HG03175 (cell line): ENCODE measurements at regions not wholly inside any gene's neighbourhood (a gene's known extent, or its start where the extent isn't known, plus 50 kb on each side); places are given as distances from the start of the nearest gene placed in this dataset.
"Not testable (repeated sequence)": the region's sequence is repeated elsewhere in the genome, so short reads cannot be mapped to it uniquely, and the experiment has no call there.

ENCODE experiments used
- ATAC-seq: cut with Tn5 transposase; IDR thresholded peaks from one replicate; pipeline ENCODE4 v1.9.1; 2021; ENCODE audit warnings: mild to moderate bottlenecking, moderate library complexity; ENCODE audit not compliant: unreplicated experiment

DNA sequence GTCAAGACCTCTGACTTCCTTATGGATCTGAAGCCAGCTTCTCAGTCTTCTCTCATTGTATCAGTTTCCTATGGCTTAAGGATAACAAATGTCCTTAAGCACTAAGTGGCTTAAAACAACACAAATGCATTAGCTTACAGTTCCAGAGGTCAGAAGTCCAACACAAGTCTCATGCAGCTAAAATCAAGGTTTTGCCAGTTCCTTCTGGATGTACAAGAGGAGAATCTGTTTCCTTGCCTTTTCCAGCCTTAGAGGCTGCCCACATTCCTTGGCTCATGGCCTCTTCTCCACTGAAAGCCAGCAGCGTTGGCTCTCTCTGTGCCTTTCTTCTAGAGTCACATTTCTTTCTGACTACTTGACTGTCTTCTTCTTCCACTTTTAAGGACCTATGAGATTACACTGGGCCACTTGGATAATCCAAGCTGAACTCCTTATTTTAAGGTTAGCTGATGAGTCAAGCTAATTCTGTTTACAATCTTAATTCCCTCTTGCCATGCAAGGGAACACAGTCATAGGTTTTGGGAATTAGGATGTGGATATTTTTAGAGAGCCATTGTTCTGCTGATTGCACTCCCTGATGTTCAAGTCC, 179.0 kb downstream of the BCAS1 start:
- no peak for ATAC-seq

DNA sequence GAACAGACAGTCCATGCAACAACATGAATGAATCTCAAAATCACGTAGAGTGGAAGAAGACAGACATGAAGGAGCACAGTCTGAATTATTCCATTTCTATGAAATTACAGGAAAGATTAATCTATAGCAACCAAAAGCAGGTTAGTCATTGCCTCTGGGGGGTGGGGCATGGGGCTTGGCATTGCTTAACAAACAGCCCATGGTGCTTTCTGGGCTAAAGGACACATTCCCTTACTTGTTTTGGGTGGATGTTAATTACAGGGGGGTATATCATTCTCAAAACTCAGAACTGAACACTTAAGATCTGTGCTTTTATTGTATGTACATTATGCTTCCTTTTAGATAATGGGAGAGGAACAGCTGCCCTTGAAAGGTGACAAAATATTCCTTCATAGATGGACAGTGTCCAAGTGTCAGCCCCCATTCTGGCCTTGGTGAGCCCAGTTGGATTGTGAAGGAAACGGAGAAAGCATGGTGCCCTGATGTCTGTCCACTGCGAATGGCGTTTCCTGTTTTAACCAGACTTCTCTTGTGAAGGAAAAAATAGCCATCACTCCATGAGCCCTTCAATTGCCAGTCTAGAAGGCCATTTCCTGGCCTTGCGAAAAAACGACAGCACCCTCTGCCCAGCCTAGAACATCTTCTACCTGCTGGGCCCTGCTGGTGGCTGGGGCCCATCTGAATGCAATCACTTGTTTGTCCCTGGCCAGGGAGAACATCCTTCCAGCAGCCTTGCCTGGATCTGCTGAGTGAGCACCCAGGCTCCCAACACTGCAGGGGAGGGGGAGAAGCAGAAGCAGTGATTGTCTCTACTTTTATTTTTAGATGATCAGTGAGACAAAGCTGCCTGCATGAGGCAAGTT, 179.7 kb downstream of the BCAS1 start:
- no peak for ATAC-seq

DNA sequence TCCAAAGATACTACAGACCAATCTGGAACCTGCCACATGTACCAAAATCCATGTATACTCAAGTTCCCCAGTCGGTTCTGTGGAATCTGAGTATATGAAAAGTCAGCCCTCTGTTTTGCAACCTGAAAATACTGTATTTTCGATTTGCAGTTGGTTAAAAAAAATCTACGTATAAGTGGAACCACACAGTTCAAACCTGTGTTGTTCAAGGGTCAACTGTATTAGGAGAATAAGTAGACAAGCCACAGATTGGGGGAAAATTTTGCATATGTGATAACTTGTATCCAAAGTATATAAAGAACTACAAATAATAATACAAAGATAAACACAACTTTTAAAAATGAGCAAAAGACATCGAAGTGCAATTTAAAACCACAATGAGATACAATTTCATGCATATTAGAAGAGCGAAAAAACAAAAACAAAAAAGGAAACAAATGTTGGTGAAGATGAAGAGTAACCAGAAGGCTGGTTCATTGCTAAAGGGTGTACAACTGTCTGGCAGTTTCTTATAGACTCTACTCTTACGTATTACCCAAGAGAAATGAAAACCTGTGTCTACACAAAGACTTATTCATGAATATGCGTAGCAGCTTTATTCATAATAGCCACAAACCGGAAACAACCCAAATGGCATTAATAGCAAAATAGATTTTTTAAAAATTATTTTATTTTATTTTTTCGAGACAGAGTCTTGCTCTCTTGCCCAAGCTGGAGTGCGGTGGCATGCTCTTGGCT, 180.8 kb downstream of the BCAS1 start:
- no peak for ATAC-seq

DNA sequence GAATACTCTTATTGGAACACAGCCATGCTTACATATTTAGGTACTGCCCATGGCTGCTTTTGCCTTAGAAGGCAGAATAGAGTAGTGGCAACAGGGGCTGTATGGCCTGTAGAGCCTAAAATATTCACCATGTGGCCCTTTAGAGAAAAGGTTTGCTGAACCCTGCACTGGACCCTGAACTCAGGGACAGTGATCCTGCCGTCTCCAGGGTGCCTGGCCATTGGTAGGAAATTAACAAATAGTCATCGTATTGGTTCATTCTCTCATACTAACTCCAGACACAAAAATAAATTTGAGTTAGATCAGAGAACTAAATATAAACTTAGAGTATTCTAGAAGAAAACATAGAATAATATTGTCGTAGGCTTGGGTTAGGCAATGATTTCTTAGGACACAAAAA, 181.4 kb downstream of the BCAS1 start:
- ATAC-seq: no peak

DNA sequence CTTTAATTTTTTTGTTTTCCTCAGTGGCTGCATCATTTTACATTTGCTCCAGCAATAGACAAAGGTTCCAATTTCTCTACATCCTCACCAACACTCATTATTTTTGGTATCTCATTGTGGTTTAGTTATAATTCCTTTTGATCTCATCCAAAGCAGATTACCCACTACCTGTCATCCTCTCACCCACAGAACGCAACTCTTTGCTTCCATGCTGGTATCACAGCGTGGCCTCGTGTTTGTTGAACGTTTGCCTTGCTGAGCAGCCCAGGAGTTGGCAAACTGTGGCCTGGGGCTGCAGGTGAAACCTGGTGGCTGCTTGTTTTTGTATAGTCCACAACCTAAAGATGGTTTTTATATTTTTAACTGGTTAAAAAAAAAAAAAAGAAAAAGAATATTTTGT, 181.9 kb downstream of the BCAS1 start:
- ATAC-seq: no peak

DNA sequence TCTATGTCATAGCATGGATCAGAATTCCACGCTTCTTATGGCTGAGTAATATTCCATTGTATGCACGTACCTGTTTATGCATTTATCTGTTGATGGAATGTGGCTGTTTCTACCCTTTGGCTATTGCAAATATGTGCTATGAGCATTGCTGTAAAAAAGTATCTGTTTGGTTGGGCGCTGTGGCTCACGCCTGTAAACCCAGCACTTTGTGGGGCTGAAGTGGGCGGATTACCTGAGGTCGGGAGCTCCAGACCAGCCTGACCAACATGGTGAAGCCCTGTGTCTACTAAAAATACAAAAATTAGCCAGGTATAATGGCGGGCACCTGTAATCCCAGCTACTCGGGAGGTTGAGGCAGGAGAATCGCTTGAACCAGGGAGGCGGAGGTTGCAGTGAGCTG, 182.4 kb downstream of the BCAS1 start:
- ATAC-seq: no peak

DNA sequence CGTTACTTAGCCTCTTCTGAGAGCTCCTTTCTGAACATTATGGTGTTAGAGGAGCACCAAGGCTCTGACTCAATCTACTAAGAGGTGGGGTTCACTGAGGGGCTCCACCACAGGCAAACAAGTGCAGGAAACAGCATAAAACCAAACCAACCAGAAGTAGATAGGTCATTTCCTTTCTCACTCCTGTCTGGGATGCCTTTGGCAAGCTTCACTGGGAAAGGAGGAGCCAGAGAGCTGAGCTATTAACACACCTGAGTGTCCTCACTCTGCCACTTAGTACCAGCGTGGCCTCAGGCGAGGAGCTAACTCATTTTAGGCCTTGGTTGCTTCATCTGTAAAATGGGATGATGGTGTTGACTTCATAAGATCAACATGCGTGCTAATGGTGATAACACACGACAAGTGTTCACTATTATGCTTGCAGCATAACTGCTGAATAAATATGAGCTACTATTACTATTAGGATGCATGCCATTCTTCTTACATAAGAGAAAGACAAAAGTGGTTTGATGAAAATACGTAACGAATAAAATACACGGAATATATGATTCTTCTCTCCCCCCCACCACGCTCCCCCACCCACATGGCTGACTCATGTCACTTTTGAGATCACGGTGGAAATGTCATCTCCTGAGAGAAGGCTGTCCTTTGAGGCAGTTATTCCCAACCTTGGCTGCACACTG, 185.4 kb downstream of the BCAS1 start:
- no peak for ATAC-seq

DNA sequence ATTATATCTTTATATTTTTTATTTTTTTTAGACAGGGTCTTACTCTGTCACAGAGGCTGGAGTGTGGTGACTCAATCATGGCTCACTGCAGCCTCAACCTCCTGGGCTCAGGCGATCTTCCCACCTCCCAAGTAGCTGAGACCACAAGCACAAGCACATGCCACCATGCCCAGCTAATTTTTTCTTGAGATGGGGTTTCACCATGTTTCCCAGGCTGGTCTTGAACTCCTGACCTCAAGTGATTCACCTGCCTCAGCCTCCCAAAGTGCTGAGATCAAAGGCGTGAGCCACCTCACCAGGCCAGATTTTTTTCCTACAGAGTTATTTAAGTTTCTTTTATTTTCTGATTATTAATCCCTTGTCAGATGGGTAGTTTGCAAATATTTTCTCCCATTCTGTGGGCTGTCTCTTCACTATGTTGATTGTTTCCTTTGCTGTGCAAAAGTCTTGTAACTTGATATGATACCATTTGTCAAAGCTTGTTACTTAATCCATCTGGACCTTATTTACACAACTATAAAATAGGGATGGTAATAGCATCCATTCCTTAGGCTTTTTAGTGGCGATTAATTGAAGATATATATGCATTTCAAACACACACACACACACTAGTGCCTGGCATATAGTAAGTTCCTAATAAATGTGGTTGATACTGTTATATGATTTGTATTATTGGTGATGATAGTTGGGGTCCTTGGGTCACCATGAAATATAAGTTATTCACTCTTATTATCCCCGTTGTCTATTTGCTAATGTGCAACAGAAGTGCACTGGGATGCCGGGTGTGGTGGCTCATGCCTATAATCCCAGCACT, 187.1 kb downstream of the BCAS1 start:
- ATAC-seq: no peak

DNA sequence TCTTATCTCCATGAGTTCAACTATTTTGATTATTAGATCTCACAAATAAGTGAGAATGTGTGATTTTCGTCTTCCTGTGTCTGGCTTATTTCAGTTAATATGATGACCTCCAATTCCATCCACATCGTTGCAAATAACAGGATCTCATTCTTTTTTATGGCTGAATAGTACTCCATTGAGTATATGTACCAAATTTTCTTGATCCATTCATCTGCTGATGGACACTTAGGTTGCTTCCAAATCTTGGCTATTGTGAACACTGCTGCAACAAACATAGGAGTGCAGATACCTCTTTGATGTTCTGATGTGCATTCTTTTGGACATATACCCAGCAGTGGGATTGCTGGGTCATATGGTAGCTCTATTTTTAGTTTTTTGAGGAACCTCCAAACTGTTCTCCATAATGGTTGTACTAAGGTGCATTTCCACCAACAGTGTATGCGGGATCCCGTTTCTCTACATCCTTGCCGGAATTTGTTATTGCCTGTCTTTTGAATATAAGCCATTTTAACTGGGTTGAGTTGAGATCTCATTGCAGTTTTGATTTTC, 187.9 kb downstream of the BCAS1 start:
- ATAC-seq: not testable (repeated sequence)

DNA sequence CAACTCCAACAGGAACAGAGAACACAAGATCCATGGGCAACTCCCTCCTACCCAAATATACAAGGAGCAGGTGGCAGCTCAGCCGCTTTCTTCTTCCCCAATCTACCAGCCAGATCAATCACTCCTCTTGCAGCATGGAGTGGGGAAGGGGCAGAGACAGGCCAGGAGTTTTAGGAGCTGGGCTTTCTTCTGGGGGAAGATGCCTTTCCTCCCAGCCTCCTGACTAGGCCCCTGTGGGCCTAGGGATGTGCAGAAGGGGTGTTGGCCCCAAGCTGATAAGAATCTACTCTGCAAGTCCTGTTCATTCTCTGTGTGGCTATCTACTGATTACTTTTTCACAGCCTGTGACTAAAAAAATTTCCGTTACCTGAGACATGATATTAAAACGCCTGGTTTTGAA, 189.0 kb downstream of the BCAS1 start:
- no peak for ATAC-seq

DNA sequence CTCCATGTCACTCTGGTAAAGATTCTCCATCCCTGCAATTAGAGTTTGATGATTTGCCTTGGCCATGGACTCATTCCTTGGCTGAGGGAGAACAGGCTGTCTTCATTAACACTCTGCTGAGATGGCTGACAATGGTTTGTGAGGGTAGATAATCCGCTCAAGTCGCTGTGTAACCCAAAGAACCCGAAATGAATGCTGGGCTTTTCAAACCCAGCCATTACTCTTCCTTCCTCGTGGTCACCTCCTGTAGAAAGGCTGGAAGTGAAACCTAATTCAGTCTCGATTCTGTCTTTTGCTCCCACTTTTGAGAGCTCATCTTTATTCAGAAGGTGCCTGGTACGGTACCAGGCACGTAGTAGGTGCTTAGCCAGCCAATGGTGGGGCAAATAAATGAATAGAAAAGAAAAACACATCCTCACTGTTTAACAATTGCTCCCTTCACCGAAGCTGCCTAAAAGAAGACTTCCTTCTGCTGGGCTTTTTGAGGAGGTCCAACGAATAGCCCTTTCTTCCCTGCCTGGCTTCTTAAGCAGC, 190.2 kb downstream of the BCAS1 start:
- ATAC-seq: no peak

DNA sequence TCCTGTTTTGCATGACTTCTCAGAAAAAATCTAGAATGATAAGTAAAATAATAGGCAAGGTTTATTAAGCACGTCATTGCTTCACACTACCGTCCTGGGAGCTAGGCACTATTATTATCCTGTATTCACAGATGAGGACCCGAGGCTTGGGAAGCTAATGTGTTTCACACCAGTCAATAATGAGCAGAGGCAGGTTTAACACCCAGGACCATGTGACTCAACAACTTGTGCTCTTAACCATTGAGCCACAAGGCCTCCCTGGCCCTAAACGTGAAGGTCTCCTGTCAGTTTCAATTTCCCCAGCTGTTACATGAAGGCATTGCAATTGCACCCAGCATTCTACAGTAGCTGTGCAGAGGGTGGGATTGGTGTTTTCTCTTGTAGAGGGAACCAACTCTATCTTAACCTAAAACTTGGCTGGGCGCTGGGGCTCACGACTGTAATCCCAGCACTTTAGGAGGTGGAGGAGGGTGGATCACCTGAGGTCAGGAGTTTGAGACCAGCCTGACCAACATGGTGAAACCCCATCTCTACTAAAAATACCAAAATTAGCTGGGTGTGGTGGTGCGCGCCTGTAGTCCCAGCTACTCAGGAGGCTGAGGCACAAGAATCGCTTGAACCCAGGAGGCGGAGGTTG, 191.2 kb downstream of the BCAS1 start:
- no peak for ATAC-seq

DNA sequence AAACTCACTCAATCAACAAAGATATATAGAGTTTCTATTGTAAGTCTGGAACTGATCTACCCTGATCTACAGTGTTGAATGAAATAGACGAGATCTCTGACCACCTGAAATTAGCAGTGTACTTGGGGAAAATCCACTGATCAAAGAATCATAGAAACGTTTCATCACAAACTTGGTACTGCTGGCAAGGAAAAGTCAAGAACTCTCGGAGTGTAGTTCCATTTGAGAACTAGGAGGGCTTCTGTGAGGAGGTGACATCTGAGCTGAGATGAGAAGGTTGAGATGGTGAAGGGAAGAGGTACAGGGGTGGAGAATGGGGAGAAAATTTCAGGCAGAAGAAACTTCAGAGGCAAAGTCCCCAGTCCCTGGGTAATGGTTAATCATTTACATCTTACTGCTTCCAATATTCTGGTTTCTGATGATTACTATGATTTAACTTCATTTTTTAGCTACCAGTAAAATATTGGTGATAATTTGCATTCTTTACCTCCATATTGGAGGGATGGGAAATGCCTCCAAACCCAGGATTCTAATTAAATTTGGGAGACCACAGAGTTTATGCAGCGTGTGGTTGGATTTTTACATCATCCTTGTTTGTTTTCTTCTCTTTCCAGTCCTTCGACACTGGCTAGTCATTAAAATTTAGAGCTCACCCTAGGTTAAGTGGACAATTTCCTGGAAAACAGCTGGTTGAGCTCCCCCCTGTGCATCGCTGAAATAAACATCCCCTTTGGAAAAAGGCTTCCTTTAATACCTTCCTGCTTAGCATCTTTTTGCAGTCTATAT, 191.9 kb downstream of the BCAS1 start:
- ATAC-seq: no peak

DNA sequence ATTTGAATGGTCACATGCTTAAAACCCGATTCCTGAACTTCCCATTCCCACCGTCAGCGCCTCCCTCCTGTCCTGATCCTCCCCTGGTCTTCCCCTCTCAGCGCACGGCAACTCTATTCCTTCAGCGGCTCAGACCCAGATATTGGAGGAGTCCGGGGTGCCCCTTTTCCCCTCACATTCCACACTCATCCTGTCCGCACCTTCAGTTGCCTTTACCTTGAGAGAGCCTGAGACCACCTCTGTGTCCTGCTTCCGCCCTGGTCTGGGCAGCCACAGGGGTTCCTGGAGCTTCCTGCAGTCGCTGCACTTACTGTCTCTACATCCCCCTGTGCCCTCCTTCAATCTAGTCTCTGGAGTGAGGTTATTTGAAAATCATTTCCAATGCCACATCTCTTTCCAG, 193.4 kb downstream of the BCAS1 start:
- ATAC-seq: no peak

DNA sequence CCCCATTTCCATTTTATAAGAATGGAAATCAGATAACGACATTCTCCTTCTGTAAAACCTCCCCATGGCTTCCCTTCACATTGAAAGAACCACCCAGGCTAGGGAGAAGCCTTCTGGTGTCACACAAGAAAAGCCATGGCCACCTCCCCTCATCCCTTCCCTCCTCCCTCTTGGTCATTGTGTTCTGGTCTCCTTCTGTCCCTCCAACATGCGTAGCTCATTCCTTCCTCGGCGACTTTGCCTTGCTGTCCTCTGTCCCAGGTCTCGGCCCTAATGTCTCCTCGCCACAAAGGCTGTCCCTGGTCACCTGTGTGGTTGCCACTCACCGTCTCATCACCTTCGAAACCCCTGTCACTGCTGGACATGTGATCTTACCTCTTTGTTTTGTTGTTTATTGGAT, 193.9 kb downstream of the BCAS1 start:
- no peak for ATAC-seq

DNA sequence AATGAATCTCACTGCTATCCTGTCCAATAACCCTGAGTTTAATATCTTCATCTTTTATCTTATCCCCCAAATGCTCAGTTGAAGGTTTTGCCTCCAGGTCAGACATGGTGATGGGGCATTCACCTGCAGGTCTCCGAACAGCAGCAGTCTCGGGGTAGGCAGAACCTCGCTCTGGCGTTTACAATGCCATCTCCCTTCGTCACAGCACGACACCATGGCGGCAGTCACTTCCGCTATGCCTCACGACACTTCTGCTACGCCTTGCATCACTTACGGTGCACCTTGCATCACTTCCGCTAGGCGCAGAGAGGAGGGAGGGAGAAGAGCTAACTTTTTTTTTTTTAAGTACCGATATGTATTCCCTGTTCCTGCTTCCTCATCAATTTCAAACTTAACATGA, 194.9 kb downstream of the BCAS1 start:
- ATAC-seq: no peak

DNA sequence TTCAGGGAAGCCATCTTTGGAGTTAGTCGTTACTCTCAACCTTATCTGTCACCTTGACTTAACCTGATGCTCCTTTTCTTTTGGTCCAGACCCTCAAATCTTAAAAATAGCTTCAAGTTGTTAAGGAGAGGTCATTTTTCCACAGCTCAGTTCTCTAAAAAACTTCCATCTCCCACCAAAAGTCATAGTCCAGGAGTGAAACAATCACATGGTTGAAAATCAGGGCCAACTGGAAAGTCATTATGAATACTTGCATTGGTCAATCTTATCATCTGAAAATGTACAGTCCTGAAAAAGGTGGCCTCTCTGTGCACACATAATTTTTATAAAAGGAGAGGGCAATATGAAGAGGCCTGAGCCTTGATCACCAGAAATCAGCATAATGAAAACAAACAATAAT, 195.7 kb downstream of the BCAS1 start:
- ATAC-seq: no peak

DNA sequence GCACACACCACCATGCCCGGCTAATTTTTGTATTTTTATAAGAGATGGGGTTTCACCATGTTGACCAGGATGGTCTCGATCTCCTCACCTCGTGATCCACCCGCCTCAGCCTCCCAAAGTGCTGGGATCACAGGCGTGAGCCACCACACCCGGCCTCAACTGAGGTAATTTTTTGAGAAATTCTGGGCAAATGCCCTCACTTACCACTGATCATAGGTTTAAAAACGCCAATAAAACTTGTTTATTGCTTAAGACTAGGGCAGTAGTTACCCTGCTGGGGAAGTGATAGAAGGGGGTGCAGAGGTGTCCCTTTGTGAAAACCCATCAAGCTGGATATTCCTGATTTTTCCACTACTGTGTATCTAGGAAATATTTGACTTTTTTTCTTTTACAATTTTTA, 196.3 kb downstream of the BCAS1 start:
- ATAC-seq: no peak

DNA sequence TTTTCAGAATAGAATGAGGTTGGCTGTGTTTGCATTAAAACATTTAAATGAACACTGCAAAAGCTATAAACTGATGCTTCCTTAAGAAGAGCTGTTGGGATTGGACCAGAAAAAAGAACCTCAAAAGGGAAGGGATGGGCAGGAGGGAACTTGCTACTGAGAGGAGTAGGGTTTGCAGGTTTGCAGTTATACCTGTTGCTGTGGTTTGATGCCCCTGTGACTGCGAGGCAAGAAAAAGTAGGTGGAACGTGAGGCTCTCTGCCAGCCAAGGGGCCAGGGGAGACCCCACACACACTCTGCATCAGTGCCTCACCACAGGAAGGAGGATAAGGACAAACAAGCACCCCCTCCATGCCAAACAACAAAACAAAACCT, 197.2 kb downstream of the BCAS1 start:
- no peak for ATAC-seq
